Gastroesophageal sphincter (tissue), 4 donors: ENCODE measurements at regions not wholly inside any gene's neighbourhood (a gene's known extent, or its start where the extent isn't known, plus 50 kb on each side); places are given as distances from the start of the nearest gene placed in this dataset.
"Not testable (repeated sequence)": the region's sequence is repeated elsewhere in the genome, so short reads cannot be mapped to it uniquely, and the experiment has no call there.

ENCODE experiments used
- ATAC-seq: fragments of 150-250 bp; one replicate; pipeline ENCODE4 v1.9.1; 2016; ENCODE audit warnings: mild to moderate bottlenecking, moderate library complexity
- H3K27ac ChIP-seq, 4 donors: fragments of 200-600 bp; sonication (generic) in 3 of 4; 1 replicate in 3 of 4; 2 replicates in 1 of 4; pipeline ENCODE4 v1.5.1; 2016 to 2019
- H3K27me3 ChIP-seq: fragments of 200-600 bp; sonication (generic); one replicate; pipeline ENCODE4 v1.5.1; 2019
- H3K36me3 ChIP-seq, 2 donors: fragments of 200-600 bp; sonication (generic); one replicate each; pipeline ENCODE4 v1.5.1; 2019; ENCODE audit warnings: control low read depth in 1 of 2
- H3K4me1 ChIP-seq, 3 donors: fragments of 200-600 bp; sonication (generic); 1 replicate in 2 of 3; 2 replicates in 1 of 3; pipeline ENCODE4 v1.5.1; 2016 to 2019; ENCODE audit warnings: control low read depth in 2 of 3
- H3K4me3 ChIP-seq, 2 donors: fragments of 200-600 bp; sonication (generic); one replicate each; pipeline ENCODE4 v1.5.1; 2019; ENCODE audit warnings: mild to moderate bottlenecking in 1 of 2, moderate library complexity in 1 of 2
- H3K9me3 ChIP-seq, 3 donors: fragments of 200-600 bp; sonication (generic); one replicate each; pipeline ENCODE4 v1.5.1; 2017 to 2019; ENCODE audit warnings: control low read depth in 2 of 3
- EP300 ChIP-seq: sonication (generic); formaldehyde crosslinking; IDR thresholded peaks from one replicate; pipeline ENCODE4 v1.6.1; 2017; ENCODE audit warnings: antibody characterized with exemption, mild to moderate bottlenecking
- POLR2A ChIP-seq, 2 donors: fragments of 450-650 bp; IDR thresholded peaks; one replicate each; pipeline ENCODE4 v1.6.1; 2017; ENCODE audit warnings: antibody characterized with exemption in 2 of 2, mild to moderate bottlenecking in 2 of 2, moderate library complexity in 1 of 2
- POLR2AphosphoS5 ChIP-seq: sonication (generic); formaldehyde crosslinking; IDR thresholded peaks from one replicate; pipeline ENCODE4 v1.6.1; 2017; ENCODE audit warnings: antibody characterized with exemption
- WGBS, 2 donors: methylation state at CpG; one replicate each; pipeline ENCODE4 v1.1.5; 2018; ENCODE audit warnings: low coverage in 1 of 2; 5-methylcytosine and 5-hydroxymethylcytosine counted together
- small RNA-seq, 4 donors: library from RNA; depleted of rRNA; stranded (forward); fragments of <200 nt; gene quantifications; one replicate each; pipeline ENCODE3, GENCODE V24; 2016
- TF ChIP-seq, protein P1 (sequence below), 4 experiments: fragments of 200-600 bp in 2 of 4; fragments of 450-650 bp in 2 of 4; sonication (generic) in 1 of 4; IDR thresholded peaks; one replicate each; pipeline ENCODE4 v1.5.1; 2017 to 2019; ENCODE audit warnings: antibody characterized with exemption in 4 of 4, mild to moderate bottlenecking in 2 of 4, moderate library complexity in 2 of 4

DNA sequence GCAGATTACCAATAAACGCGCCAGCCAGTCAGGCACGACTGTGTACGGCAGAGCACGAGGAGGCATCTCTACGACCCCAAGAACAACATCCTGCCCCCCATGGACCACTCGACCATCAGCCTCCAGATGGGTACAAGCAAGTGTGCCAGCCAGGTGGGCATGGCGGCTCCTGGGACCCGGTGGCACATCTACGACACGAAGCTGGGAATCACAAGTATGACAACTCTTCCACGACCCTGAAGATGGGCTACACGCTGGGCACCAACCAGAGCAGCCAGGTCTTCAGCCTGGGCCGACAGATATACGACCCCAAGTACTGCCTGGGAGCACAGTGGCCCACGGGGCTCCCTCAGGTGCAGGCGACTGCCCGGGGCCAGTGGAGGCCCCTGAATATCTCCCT lies 217.6 kb downstream of the POTED start:
- no peaks in the 10 kb centered on the region for H3K27me3 ChIP-seq
- ATAC-seq, result no peak
- H3K4me1 ChIP-seq, result no peaks in the 10 kb centered on the region
- TF ChIP-seq, protein P1, sequence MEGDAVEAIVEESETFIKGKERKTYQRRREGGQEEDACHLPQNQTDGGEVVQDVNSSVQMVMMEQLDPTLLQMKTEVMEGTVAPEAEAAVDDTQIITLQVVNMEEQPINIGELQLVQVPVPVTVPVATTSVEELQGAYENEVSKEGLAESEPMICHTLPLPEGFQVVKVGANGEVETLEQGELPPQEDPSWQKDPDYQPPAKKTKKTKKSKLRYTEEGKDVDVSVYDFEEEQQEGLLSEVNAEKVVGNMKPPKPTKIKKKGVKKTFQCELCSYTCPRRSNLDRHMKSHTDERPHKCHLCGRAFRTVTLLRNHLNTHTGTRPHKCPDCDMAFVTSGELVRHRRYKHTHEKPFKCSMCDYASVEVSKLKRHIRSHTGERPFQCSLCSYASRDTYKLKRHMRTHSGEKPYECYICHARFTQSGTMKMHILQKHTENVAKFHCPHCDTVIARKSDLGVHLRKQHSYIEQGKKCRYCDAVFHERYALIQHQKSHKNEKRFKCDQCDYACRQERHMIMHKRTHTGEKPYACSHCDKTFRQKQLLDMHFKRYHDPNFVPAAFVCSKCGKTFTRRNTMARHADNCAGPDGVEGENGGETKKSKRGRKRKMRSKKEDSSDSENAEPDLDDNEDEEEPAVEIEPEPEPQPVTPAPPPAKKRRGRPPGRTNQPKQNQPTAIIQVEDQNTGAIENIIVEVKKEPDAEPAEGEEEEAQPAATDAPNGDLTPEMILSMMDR (IDR thresholded peaks at IDR 0.05), result no peak
- TF ChIP-seq POLR2AphosphoS5, result no peak
- no peak for TF ChIP-seq EP300
- no peak for TF ChIP-seq POLR2A (IDR thresholded peaks at IDR 0.05)
- H3K27ac ChIP-seq, result no peak overlapping the region
- no peak overlapping the region for H3K4me3 ChIP-seq
- no peaks in the 10 kb centered on the region for H3K9me3 ChIP-seq
- WGBS, 2 donors, result 68% methylated on average over 4 of the region's 18 CpGs; no CpG with 5 or more reads in 1 of the 2 donors
- no peaks in the 10 kb centered on the region for H3K36me3 ChIP-seq

DNA sequence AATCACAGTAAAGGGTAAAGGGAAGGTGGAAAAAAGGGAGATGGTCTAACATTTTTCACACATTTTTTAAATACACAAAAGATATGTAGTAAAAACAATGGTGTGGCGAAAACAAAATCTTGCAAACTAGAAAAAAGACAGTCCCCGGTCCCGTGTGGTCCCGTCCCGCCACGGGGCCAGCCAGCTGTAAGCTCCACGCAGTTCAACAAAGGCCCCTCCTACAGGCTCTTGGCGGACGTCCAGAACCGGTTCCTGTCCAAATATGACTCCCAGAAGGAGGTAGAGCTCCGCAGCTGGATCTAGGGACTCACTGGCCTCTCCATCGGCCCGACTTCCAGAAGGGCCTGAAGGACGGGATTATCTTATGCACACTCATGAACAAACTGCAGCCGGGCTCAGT lies 216.9 kb downstream of the POTED start:
- H3K9me3 ChIP-seq, H3K27me3 ChIP-seq, ATAC-seq: not testable (repeated sequence)

DNA sequence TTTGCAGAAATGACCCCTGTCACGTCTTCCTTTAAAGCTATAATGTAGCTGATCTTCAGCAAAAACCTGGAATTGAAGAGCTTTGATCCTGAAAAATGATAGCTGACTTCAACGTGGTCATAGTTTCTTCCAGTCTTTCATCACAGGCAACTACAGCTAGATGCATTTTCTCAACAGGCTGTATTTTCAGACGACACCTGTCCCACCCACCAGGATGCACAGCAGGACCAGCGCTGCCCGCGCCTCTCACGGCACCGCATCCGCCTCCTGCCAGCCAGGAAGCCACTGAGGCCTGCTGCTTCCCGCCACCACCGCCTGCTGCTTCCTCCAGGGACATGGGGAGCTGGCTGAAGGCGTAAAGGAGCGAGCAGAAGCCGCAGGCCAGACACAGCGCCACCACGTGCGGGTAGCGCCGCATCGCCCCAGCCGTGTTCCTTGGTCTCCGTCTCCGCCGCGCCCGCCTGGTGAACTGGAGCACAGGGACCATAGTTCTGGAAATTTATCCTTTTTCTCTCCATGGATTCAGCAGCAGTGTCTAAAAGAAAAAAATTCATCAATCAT lies 215.7 kb downstream of the POTED start:
- H3K27me3 ChIP-seq, ATAC-seq, H3K4me3 ChIP-seq: not testable (repeated sequence)

More for the DNA sequence above, 216.9 kb downstream of the POTED start:
- H3K4me3 ChIP-seq, H3K4me1 ChIP-seq, H3K36me3 ChIP-seq, H3K27ac ChIP-seq: not testable (repeated sequence)
- WGBS, 2 donors, result 75 to 80% methylated on average over 8 to 10 of the region's 15 CpGs

GRCh38 chr21:13820286-13820685 lies 210.7 kb downstream of the POTED start:
- not testable (repeated sequence) for H3K9me3 ChIP-seq, ATAC-seq, H3K36me3 ChIP-seq, H3K27me3 ChIP-seq, H3K4me1 ChIP-seq, H3K4me3 ChIP-seq, H3K27ac ChIP-seq
- WGBS, 2 donors, result 60 to 63% methylated on average over 2 to 4 of the region's 4 CpGs

More for the DNA sequence above, 215.7 kb downstream of the POTED start:
- H3K9me3 ChIP-seq, H3K4me1 ChIP-seq, H3K27ac ChIP-seq, H3K36me3 ChIP-seq: not testable (repeated sequence)
- whole genome bisulfite sequencing, 2 donors, result 20 to 30% methylated on average over 1 of the region's 26 CpGs

- H3K27ac ChIP-seq, H3K27me3 ChIP-seq, ATAC-seq, H3K4me3 ChIP-seq, H3K4me1 ChIP-seq, H3K9me3 ChIP-seq, H3K36me3 ChIP-seq: not testable (repeated sequence)
- WGBS, 2 donors, result 57 to 77% methylated on average over 2 of the region's 2 CpGs
These were observed 202.6 kb downstream of the POTED start for GRCh38 chr21:13812191-13812590.

DNA sequence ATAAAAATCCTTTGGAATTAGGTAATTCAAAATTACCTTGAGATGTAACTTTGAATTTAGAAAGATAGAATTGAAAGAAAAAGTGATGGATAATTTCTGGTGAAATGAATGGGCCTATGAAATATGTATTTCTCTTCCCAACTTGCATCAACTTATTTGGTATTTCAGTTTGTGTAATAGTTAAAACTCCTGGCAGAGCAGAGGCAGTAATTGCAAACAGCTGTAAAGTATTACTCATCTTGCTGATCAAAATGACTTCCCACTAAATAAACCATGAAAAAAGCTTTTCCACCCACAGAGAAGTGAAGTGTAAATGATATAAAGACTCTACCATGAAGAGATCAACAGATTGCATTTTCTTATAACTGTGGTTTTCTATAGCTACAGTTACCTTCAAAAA lies 201.0 kb downstream of the POTED start:
- not testable (repeated sequence) for H3K9me3 ChIP-seq, H3K27ac ChIP-seq, H3K4me1 ChIP-seq, ATAC-seq, H3K36me3 ChIP-seq, H3K27me3 ChIP-seq, H3K4me3 ChIP-seq

- H3K4me3 ChIP-seq, H3K4me1 ChIP-seq, H3K9me3 ChIP-seq, H3K36me3 ChIP-seq, H3K27me3 ChIP-seq, ATAC-seq, H3K27ac ChIP-seq: not testable (repeated sequence)
- WGBS, 2 donors, result 100% methylated on average over 1 of the region's 7 CpGs; no CpG with 5 or more reads in 1 of the 2 donors
These were observed 196.9 kb downstream of the POTED start for GRCh38 chr21:13806444-13806843.

DNA sequence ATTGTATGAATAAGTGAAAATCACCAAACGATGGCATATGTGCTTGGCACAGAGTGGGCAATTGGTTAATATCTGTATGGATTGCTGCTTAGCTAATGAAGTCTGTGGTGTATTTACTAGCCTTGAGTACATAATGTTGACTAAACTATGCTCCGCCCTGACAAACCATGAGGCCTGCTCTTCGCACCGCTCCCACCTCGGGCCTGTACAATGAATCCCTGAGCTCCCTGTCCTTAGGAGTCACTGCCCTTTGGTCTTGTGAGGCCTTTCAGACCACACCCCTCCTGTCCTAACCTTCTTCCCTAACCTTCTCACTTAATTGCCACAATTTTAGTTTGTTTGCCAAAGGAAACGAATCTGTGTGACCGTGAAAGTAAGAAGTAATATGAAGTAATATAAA lies 193.2 kb downstream of the POTED start:
- H3K27ac ChIP-seq, H3K36me3 ChIP-seq, H3K4me1 ChIP-seq, ATAC-seq, H3K4me3 ChIP-seq, H3K9me3 ChIP-seq, H3K27me3 ChIP-seq: not testable (repeated sequence)
- 55 to 74% methylated on average over 2 to 6 of the region's 7 CpGs for WGBS, 2 donors

Small RNAs in the stretch of these regions (small RNA-seq; reads per million reads assigned to genes)
- 0 reads per million in 4 donors for gene RNU6-954P
- gene ZNF114P1, result 0 reads per million in 4 donors
